ENCODE measurements at regions not wholly inside any gene's neighbourhood (a gene's known extent, or its start where the extent isn't known, plus 50 kb on each side); places are given as distances from the start of the nearest gene placed in this dataset.
A peak's percentile ranks its signal among the peaks of the same experiment; 100 is the strongest.
"Not testable (repeated sequence)": the region's sequence is repeated elsewhere in the genome, so short reads cannot be mapped to it uniquely, and the experiment has no call there.

- DNase-seq = peak; percentile 37 to 45
Measured at GRCh38 chr11:112620621-112621394, 340.4 kb upstream of the NCAM1 start.

GRCh38 chr11:112623057-112623456 lies 338.2 kb upstream of the NCAM1 start:
- DNase-seq = peak in 1 of 2 donors; percentile 14

GRCh38 chr11:112624431-112624830 lies 336.8 kb upstream of the NCAM1 start:
- DNase-seq = no peak

- DNase-seq = not testable (repeated sequence)
Measured at GRCh38 chr11:112624971-112625370, 336.2 kb upstream of the NCAM1 start.

GRCh38 chr11:112625814-112626213 lies 335.4 kb upstream of the NCAM1 start:
- no peak for DNase-seq

DNA sequence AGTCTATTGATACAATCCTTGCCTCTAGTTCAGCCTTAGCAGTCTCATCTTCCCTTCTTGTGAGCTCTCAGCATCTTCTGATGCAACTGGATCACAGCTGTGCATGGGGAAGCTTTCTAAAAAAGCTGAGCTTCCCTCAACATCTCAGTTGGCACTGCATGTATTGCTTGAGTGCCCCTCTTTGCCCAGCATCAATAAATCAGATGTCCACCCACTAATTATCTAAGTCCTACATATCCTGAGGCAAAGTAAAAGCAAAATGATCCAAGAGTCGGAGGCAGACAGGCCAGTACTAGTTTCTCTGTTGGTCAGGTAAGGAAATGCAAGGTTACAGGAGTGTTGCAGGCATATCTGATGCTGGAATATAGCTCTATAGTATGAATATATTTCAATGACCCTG lies 334.5 kb upstream of the NCAM1 start:
- DNase-seq = no peak

GRCh38 chr11:112627588-112628045 lies 333.6 kb upstream of the NCAM1 start:
- no peak for DNase-seq

DNA sequence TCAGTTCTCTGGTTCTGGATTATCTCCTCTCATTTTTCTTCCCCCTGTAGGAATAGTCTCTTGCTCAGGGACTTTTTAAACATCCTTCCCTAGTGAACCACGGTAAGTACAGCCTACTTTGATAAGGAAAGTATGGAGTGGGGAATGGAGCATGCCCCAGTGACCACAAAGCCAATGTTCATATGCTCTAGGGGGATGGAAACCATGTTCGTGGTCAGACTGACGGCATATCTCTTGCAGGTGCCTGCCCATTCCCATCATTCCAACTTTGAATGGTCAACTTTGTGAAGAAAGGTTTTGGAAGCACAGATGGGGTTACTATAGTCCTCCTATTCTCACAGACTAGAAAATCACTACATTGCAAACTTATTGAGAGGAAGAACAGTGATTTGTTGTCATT lies 332.5 kb upstream of the NCAM1 start:
- DNase-seq = no peak

DNA sequence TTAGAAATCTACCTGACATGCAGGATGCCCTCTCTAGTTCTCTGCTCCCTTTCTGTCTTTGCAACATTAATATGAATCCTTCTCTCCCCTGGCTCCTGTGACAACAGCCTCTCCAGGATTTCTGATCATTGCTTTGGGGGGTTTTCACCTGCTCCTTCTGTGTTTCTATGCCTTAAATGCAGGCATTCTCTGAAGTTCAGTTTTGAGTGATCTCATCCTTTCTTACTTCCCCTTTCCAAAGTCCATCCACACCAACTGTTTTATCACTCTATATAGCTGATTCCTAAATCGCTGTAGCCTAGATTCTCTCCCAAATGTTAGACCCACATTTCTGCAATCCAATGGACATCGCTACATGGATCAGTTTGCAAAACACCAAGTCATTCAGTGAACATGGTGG lies 330.7 kb upstream of the NCAM1 start:
- no peak for DNase-seq

DNA sequence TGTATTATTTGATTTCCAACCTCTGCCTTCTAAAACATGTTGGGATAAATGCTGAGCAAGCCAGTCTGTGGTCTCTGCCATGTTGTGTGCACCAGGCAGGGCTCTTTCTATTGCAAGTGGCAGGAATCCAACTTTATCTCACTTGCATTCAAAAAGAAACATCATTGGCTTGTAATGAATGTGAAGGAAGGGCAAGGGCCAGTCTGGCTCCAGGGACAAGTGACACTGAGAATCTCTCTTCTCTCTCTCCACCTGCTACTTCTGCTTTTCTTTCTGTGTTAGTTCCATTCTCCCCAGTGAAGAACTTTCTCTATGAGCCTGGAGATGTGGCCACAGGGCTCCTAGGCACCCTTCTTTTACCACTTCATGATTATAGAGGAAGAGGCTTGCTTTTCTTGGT lies 329.9 kb upstream of the NCAM1 start:
- DNase-seq = no peak

DNA sequence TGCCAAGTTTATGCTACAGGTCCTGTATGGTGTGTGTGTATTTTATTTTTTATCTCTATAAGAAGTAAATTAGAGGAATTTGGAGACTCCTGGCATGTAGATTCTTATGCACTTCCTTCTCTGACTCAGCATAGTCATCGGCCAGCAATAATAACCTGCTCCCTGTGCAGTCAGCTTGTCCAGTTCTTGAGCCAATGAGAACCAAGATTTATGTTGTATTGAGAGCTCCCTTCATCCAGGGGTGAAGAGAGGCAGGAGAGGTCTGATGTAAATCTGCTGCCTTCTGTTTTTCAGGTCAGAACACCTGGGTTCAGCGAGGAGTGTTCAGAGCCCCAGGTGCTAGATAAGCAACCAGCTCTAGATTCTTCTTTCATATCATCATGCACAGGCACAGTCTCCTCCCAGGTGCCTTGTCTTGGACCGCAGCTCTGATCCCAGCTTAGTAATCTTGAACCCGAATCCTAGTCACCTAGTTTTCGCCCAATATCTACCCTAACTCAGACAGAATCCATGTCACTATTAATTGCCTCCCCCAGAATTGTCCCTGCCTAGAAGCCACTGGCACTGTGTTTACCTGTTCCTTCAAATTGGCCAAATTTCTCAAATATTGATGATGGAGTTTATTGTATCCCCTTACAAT lies 328.2 kb upstream of the NCAM1 start:
- no peak for DNase-seq

DNA sequence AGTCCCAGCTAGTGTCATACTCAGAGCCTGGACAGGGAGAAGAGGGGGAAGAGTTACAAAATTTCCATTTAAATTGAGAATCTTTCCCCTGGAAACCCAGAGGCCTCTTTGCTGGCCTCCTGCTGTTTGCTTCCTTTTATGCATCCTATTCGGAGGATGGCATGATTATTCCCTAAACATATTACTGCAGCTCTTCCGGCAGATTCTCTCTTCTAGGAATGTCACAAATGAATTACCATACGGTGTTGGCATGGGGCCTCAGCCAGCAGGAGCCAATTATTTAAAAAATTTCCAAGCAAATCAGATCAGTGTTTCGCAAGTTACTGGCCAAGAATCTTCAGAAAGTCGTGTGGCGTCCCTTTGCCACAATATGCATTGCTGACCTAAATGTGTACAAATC lies 326.7 kb upstream of the NCAM1 start:
- no peak for DNase-seq

GRCh38 chr11:112634995-112635737 lies 326.1 kb upstream of the NCAM1 start:
- DNase-seq = no peak

DNA sequence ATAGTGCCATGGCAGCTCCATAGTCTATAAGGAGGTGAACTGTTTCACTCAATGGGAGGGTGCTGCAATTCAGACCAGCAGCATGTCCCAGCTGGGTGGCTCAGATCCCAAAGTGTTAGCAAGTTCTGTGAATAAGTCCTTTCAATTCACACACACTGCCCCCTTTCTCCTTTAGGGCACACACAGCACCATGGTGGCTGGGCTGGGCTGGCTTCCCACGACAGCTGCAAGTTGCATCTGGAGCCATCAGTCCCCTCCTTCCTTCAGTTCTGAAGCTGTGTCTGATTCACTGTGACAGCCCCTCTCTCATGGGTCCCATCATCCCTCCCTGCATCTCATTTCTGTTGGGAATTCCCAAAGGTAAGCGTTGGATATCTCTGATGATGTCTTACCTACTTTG lies 324.1 kb upstream of the NCAM1 start:
- no peak for DNase-seq

- DNase-seq = no peak
Measured at GRCh38 chr11:112637876-112638275, 323.3 kb upstream of the NCAM1 start.

DNA sequence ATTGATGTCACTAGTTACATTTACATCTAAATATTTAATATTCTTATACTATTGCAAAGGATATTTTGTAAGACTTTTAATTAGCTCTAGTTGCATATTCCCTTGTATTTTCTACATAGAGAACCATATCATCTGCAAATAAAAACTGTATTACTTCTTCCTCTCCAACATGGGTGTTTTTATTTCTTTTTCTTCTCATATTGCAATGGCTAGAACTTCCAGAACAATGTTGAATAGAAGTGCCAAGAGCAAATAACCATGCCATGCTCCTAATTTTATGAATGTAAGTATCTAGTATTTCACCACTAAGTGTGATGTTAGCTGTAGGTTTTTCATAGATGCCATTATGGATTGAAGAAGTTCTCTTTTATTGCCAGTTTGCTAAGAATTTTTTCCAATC lies 321.8 kb upstream of the NCAM1 start:
- no peak for DNase-seq

GRCh38 chr11:112643416-112643815 lies 317.8 kb upstream of the NCAM1 start:
- DNase-seq = no peak

DNA sequence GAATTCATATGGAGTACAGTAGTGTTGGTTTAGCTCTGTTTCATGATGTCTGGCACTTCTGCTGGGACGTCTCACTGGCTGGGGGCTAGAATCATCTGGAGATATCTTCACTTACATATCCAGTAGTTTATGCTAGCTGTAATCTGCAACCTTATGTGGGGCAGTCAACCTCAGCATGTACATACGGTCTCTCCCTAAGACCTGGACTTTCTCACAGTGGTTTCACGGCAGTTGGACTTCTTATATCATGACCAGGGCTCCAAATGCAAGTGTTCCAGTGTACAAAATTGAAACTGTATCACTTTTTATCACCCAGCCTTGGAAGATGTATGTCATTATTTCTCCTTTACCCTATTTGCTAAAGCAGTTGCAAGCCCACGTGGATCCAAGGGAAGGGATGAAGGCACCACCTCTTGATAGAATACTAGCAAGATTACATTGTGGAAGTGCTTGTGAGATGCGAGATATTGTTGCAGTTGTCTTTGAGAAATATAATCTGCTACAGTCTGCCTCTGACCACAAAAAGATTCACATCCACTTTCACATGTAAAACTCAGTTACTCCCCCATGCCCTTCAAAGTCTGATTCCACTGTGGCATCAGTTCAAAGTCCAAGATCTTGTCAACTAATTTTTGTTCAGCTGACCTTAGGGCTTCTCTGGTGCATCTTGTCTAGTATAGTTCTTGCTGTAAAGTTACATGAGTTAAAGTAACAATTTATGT lies 316.6 kb upstream of the NCAM1 start:
- DNase-seq = no peak

GRCh38 chr11:112649856-112650255 lies 311.4 kb upstream of the NCAM1 start:
- DNase-seq = no peak

DNA sequence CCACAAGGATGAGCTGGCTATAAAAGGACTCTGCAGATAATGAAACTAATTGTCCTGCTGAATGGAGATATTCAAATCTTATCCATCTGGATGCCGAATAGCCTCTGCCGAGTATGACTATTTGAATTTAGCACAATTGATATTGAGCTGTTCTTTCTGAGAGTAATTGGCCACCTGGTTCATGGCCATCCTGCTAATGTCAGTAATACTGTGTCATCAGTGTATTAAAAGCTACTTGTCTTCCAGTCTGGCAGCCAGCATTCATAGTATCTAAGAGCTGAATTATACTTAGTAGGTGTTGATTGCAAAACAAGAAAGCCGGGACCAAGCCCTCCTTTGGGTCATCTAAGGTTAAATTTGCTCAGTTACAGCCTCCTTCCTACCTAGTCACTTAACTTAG lies 310.7 kb upstream of the NCAM1 start:
- DNase-seq = no peak

GRCh38 chr11:112651386-112651785 lies 309.8 kb upstream of the NCAM1 start:
- DNase-seq = no peak

GRCh38 chr11:112652786-112653390 lies 308.3 kb upstream of the NCAM1 start:
- no peak for DNase-seq

GRCh38 chr11:112655371-112655770 lies 305.8 kb upstream of the NCAM1 start:
- no peak for DNase-seq
